ENCODE measurements at regions not wholly inside any gene's neighbourhood (a gene's known extent, or its start where the extent isn't known, plus 50 kb on each side); places are given as distances from the start of the nearest gene placed in this dataset.
"Not testable (repeated sequence)": the region's sequence is repeated elsewhere in the genome, so short reads cannot be mapped to it uniquely, and the experiment has no call there.

DNA sequence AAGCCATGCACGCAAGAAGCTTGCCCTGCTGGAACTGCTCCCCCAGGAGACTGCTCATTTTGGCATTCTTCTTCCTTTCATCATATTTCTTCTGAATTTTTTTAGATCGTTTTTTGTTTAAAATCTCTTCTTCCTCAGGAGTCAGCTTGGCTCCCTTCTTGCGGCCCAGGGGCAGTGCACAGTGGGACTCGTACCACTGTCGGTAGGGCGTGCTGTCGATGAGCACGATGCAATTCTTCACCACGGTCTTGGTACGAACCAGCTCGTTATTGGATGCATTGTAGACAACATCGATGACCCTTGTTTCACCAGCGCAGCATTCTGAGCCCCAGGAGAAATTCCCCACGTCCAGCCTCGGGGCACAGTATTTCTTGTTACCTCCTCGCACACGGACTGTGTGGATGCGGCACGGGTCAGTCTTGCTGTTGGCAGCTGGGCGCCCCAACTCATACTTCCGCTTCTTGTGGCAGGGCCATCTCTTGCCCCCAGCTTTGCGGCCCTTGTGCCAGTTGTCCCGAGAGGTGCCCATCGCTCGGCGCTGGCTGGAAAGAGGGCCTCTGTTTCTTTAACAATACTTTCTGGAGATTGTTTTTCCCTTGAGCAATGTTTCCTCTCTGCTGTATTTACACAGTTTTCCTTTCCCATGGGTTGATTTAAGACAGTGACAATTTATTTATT, 452.4 kb downstream of the TMEM121 start:
- Histone ChIP-seq H3K9me3 (no peaks in the 10 kb centered on the region), H3K4me1 (no peaks in the 10 kb centered on the region), H3K27ac (peak overlapping the region in 1 of 4 donors; percentile 36), H3K4me3 (no peak overlapping the region), H3K27me3 (no peaks in the 10 kb centered on the region), H3K36me3 (no peaks in the 10 kb centered on the region)
- 67 to 90% methylated on average over 2 to 26 of the region's 26 CpGs for WGBS, 2 donors (ENCODE audit: low coverage in 1 of 2)
- in situ Hi-C loops (cut with MboI; ENCODE audit: low pct_ligation_motif_present in 1 of 4, low pct_unique_long_range_greater_than_20kb in 1 of 4, low sequenced_read_pairs in 3 of 4) (no loop called here), intact Hi-C loops (cut with DNase I; ENCODE audit: low total_unique reads) (no loop called here)
- TF ChIP-seq, protein P1, sequence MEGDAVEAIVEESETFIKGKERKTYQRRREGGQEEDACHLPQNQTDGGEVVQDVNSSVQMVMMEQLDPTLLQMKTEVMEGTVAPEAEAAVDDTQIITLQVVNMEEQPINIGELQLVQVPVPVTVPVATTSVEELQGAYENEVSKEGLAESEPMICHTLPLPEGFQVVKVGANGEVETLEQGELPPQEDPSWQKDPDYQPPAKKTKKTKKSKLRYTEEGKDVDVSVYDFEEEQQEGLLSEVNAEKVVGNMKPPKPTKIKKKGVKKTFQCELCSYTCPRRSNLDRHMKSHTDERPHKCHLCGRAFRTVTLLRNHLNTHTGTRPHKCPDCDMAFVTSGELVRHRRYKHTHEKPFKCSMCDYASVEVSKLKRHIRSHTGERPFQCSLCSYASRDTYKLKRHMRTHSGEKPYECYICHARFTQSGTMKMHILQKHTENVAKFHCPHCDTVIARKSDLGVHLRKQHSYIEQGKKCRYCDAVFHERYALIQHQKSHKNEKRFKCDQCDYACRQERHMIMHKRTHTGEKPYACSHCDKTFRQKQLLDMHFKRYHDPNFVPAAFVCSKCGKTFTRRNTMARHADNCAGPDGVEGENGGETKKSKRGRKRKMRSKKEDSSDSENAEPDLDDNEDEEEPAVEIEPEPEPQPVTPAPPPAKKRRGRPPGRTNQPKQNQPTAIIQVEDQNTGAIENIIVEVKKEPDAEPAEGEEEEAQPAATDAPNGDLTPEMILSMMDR (IDR thresholded peaks at IDR 0.05), result no peak
- no peak for TF ChIP-seq POLR2AphosphoS5 (IDR thresholded peaks at IDR 0.05)
- no peak for TF ChIP-seq POLR2A (IDR thresholded peaks at IDR 0.05)
- no peak for TF ChIP-seq EP300 (IDR thresholded peaks at IDR 0.05; ENCODE audit: low read depth)
- no peak for DNase-seq

DNA sequence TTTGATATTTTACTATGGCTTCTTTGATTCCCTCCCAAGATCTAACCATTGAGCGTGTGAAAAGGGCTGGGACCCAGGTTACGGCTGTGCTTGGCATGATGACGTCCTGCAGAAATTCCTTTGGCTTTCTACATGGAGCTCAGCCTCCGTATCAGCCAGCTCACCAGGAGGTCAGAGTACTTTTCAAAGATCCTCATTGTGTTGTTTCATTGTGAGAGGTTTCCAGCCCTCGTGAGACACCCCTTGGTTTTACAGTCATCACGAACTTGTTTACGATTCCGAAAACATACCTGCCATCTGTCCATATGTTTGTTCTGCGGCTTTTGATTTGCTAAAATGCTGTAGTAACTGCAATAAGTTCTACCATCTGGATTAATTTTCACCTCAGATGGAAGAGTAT, 453.1 kb downstream of the TMEM121 start:
- Histone ChIP-seq H3K27ac (peak overlapping the region in 1 of 4 donors; percentile 36), H3K27me3 (no peaks in the 10 kb centered on the region), H3K4me1 (no peaks in the 10 kb centered on the region), H3K36me3 (no peaks in the 10 kb centered on the region), H3K9me3 (no peaks in the 10 kb centered on the region), H3K4me3 (no peak overlapping the region)
- in situ Hi-C loops (cut with MboI; ENCODE audit: low pct_ligation_motif_present in 1 of 4, low pct_unique_long_range_greater_than_20kb in 1 of 4, low sequenced_read_pairs in 3 of 4), result no loop called here
- DNase-seq, result no peak
- intact Hi-C loops (cut with DNase I; ENCODE audit: low total_unique reads), result no loop called here
- TF ChIP-seq EP300 (IDR thresholded peaks at IDR 0.05; ENCODE audit: low read depth) (no peak), POLR2A (IDR thresholded peaks at IDR 0.05) (no peak)
- WGBS, 2 donors (ENCODE audit: low coverage in 1 of 2), result 49 to 59% methylated on average over 5 to 9 of the region's 9 CpGs

DNA sequence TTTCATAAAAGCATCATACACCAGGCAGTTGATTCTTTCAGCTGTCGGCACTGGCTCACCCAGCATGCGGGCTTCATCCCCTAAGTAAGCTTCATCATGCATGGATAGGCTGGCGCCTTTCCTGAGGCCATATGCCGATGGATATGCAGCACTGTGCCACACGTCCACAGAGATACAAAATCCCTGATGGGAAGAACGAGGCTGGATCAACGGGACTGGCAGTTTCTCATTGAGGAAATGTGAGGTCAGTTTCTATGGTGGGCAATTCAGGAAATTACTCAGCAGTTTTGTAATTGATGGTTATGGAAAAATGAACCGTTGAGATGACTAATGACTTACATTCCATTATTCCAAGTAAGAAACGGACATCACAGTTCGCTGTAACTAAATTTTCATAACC, 453.8 kb downstream of the TMEM121 start:
- in situ Hi-C loops (cut with MboI; ENCODE audit: low pct_ligation_motif_present in 1 of 4, low pct_unique_long_range_greater_than_20kb in 1 of 4, low sequenced_read_pairs in 3 of 4), result no loop called here
- WGBS, 2 donors (ENCODE audit: low coverage in 1 of 2), result 76 to 79% methylated on average over 7 to 10 of the region's 10 CpGs
- Histone ChIP-seq H3K4me1 (no peaks in the 10 kb centered on the region), H3K9me3 (no peaks in the 10 kb centered on the region), H3K36me3 (no peaks in the 10 kb centered on the region), H3K4me3 (no peak overlapping the region), H3K27me3 (no peaks in the 10 kb centered on the region), H3K27ac (peak overlapping the region in 1 of 4 donors; percentile 36)
- no peak for DNase-seq
- no peak for TF ChIP-seq EP300 (IDR thresholded peaks at IDR 0.05; ENCODE audit: low read depth)
- TF ChIP-seq, protein P1 (IDR thresholded peaks at IDR 0.05), result no peak
- intact Hi-C loops (cut with DNase I; ENCODE audit: low total_unique reads), result no loop called here

DNA sequence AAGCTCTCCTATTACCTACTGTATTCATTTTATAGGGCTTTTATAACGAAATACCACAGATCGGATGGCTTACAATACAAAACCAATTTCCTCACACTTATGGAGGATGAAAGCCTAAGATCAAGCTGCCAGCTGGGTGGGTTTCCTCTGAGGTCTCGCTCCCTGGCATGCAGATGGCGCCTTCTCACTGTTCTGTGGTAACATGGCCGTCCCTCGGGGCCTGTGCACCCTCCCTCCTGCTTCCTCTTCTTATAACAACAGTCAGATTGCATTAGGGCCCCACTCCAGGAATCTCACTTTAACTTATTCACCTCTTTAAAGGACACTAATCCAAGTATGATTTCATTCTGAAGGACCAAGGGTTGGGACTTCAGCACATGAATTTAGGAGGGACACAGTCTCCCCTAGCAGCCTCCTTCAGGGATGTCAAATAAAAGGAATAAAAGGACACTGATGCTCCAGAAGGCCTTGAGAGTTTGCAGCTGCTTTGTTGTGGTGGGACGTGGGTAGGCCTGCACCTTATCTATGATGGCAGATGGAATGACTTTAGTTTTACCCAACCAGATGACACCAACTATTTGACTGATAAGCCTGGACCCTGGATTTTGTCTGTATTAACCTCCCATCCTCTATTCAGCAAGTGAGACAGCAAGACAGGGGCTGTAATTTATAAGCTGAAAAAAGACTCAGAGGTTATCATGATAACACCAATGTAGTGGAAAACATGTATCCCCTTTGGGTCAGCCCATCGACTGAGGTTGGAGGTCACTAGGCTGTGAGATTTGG, 455.3 kb downstream of the TMEM121 start:
- in situ Hi-C loops (cut with MboI; ENCODE audit: low pct_ligation_motif_present in 1 of 4, low pct_unique_long_range_greater_than_20kb in 1 of 4, low sequenced_read_pairs in 3 of 4); DNase-seq; H3K27me3 ChIP-seq; H3K4me3 ChIP-seq; H3K4me1 ChIP-seq; H3K36me3 ChIP-seq; H3K27ac ChIP-seq; H3K9me3 ChIP-seq; intact Hi-C loops (cut with DNase I; ENCODE audit: low total_unique reads): not testable (repeated sequence)
- WGBS, 2 donors (ENCODE audit: low coverage in 1 of 2), result 72 to 75% methylated on average over 3 to 8 of the region's 8 CpGs

DNA sequence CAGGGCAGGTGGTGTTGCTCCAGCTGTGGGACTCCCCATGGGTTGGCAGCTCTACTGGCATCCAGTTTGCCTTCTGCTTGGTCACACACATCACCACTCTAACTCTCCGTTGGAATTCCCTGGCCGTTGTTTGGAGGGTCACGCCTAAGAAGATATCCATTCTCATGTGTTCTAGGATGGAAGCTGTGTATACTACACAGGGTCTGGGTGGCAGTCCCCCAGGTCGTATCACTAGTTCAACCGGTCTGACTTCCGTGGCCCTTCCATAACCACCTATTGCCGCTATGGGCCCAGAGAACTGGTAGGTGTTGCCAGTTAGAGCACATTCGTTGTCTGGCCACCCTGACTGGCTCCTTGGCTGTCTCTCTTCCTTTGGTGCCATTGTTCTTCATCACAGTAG, 456.3 kb downstream of the TMEM121 start:
- intact Hi-C loops (cut with DNase I; ENCODE audit: low total_unique reads), result no loop called here
- no peak overlapping the region for H3K4me3 ChIP-seq
- no peaks in the 10 kb centered on the region for H3K27me3 ChIP-seq
- no peak for DNase-seq
- TF ChIP-seq, protein P1 (IDR thresholded peaks at IDR 0.05), result no peak
- no peak for TF ChIP-seq EP300 (IDR thresholded peaks at IDR 0.05; ENCODE audit: low read depth)
- no peak for TF ChIP-seq POLR2A (IDR thresholded peaks at IDR 0.05)
- no peak for TF ChIP-seq POLR2AphosphoS5 (IDR thresholded peaks at IDR 0.05)
- H3K27ac ChIP-seq, result no peak overlapping the region
- H3K9me3 ChIP-seq, result no peaks in the 10 kb centered on the region
- H3K4me1 ChIP-seq, result no peaks in the 10 kb centered on the region
- WGBS, 2 donors (ENCODE audit: low coverage in 1 of 2), result 89 to 100% methylated on average over 2 to 8 of the region's 8 CpGs
- H3K36me3 ChIP-seq, result no peaks in the 10 kb centered on the region
- in situ Hi-C loops (cut with MboI; ENCODE audit: low pct_ligation_motif_present in 1 of 4, low pct_unique_long_range_greater_than_20kb in 1 of 4, low sequenced_read_pairs in 3 of 4), result no loop called here
